CD4-positive, alpha-beta memory T cell (primary cell): ENCODE measurements at regions not wholly inside any gene's neighbourhood (a gene's known extent, or its start where the extent isn't known, plus 50 kb on each side); places are given as distances from the start of the nearest gene placed in this dataset.
"Not testable (repeated sequence)": the region's sequence is repeated elsewhere in the genome, so short reads cannot be mapped to it uniquely, and the experiment has no call there.

Experiments
- CTCF ChIA-PET: fragments of 350-600 bp; sonication (Branson Sonifier 250); formaldehyde crosslinking; loops from one replicate; lab custom pipeline; 2021; ENCODE audit warnings: inconsistent platforms; ENCODE audit not compliant: partially characterized antibody; lab: Charles Lee
- POLR2A ChIA-PET: fragments of 350-600 bp; sonication (Branson Sonifier 250); formaldehyde crosslinking; loops from one replicate; lab custom pipeline; 2021; ENCODE audit not compliant: partially characterized antibody; lab: Charles Lee
- DNase-seq, 5 donors: peaks; one replicate each; pipeline versions ENCODE4 v3.0.0 to v3.0.0-alpha.2; 2020 to 2022; ENCODE audit warnings: mixed read lengths in 1 of 5
- H3K27ac ChIP-seq: one replicate; pipeline ENCODE4 v1.7.0; 2013; ENCODE audit warnings: low read depth, low read length
- H3K27me3 ChIP-seq: 2 replicates; pipeline ENCODE4 v1.7.0; 2013; ENCODE audit warnings: mild to moderate bottlenecking, low read length, moderate library complexity; ENCODE audit not compliant: insufficient read depth
- H3K36me3 ChIP-seq: 2 replicates; pipeline ENCODE4 v1.7.0; 2013; ENCODE audit warnings: mild to moderate bottlenecking, low read length, moderate library complexity; ENCODE audit not compliant: insufficient read depth
- H3K4me1 ChIP-seq: 2 replicates; pipeline ENCODE4 v1.7.0; 2013; ENCODE audit warnings: mild to moderate bottlenecking, low read length, moderate library complexity; ENCODE audit not compliant: insufficient read depth
- H3K4me3 ChIP-seq, 2 donors: one replicate each; pipeline ENCODE4 v1.7.0; 2013; ENCODE audit warnings: low read length in 2 of 2, mild to moderate bottlenecking in 1 of 2
- H3K9me3 ChIP-seq, 2 donors: one replicate each; pipeline ENCODE4 v1.7.0; 2013; ENCODE audit warnings: low read length in 2 of 2, control low read depth in 1 of 2; ENCODE audit not compliant: control insufficient read depth in 1 of 2
- H3K27ac Mint-ChIP-seq, 7 donors: one replicate each; pipeline ENCODE4 v1.8.0; 2020 to 2021; ENCODE audit warnings: mixed read lengths in 7 of 7, mild to moderate bottlenecking in 6 of 7, inconsistent platforms in 3 of 7, moderate library complexity in 3 of 7
- H3K27me3 Mint-ChIP-seq, 2 donors: one replicate each; pipeline ENCODE4 v1.8.0; 2020 to 2021; ENCODE audit warnings: mixed read lengths in 2 of 2
- H3K36me3 Mint-ChIP-seq, 2 donors: one replicate each; pipeline ENCODE4 v1.8.0; 2020 to 2021; ENCODE audit warnings: mixed read lengths in 2 of 2, inconsistent platforms in 1 of 2, mild to moderate bottlenecking in 1 of 2
- H3K4me1 Mint-ChIP-seq, 4 donors: one replicate each; pipeline ENCODE4 v1.8.0; 2020 to 2021; ENCODE audit warnings: mixed read lengths in 4 of 4, mild to moderate bottlenecking in 1 of 4
- H3K4me3 Mint-ChIP-seq, 8 donors: one replicate each; pipeline ENCODE4 v1.8.0; 2020 to 2021; ENCODE audit warnings: mixed read lengths in 8 of 8, mild to moderate bottlenecking in 7 of 8, moderate library complexity in 6 of 8, inconsistent platforms in 3 of 8
- H3K9me3 Mint-ChIP-seq, 8 donors: one replicate each; pipeline ENCODE4 v1.8.0; 2020 to 2021; ENCODE audit warnings: mixed read lengths in 8 of 8, mild to moderate bottlenecking in 5 of 8, inconsistent platforms in 3 of 8, moderate library complexity in 1 of 8
- intact Hi-C: fragments of 100-400 bp; cut with micrococcal nuclease; formaldehyde crosslinking; loops from one replicate; pipeline ENCODE4 v1.15.1; 2023

GRCh38 chr2:88802026-88802425 is 110.6 kb downstream of the RPIA start:
- H3K4me3 Mint-ChIP-seq, H3K36me3 Mint-ChIP-seq, H3K9me3 ChIP-seq, intact Hi-C loops, DNase-seq, H3K4me1 Mint-ChIP-seq, CTCF ChIA-PET, H3K4me1 ChIP-seq, H3K36me3 ChIP-seq, H3K27me3 ChIP-seq, POLR2A ChIA-PET, H3K27ac ChIP-seq, H3K4me3 ChIP-seq, H3K9me3 Mint-ChIP-seq: not testable (repeated sequence)
- Mint-ChIP-seq H3K27ac (peak overlapping the region in 1 of 7 donors; percentile 20), H3K27me3 (peaks cover 6 to 13% of the 10 kb centered on the region in 2 donors)

- H3K27me3 ChIP-seq, result no peaks in the 10 kb centered on the region
- Mint-ChIP-seq H3K36me3 (no peaks in the 10 kb centered on the region), H3K4me1 (no peaks in the 10 kb centered on the region), H3K27ac (no peak overlapping the region), H3K4me3 (no peak overlapping the region), H3K9me3 (peaks cover 0 to 4% (median under 1%) of the 10 kb centered on the region in 8 donors), H3K27me3 (peaks cover 7 to 22% of the 10 kb centered on the region in 2 donors)
- no peak overlapping the region for H3K4me3 ChIP-seq
- intact Hi-C loops, result no loop called here
- H3K36me3 ChIP-seq, result no peaks in the 10 kb centered on the region
- no peak for DNase-seq
- ChIA-PET POLR2A (no interaction called here), CTCF (no interaction called here)
- H3K4me1 ChIP-seq, result no peaks in the 10 kb centered on the region
- H3K9me3 ChIP-seq, result no peaks in the 10 kb centered on the region
- H3K27ac ChIP-seq, result no peak overlapping the region
Measured at GRCh38 chr2:88807237-88807962, 115.9 kb downstream of the RPIA start.

- intact Hi-C loops, result no loop called here
- H3K27ac ChIP-seq, result no peak overlapping the region
- no peaks in the 10 kb centered on the region for H3K36me3 ChIP-seq
- Mint-ChIP-seq H3K9me3 (peaks cover 0 to 6% (median 3%) of the 10 kb centered on the region in 8 donors), H3K36me3 (no peaks in the 10 kb centered on the region), H3K27me3 (peaks cover 8 to 22% of the 10 kb centered on the region in 2 donors), H3K4me1 (no peaks in the 10 kb centered on the region), H3K27ac (peak overlapping the region in 1 of 7 donors; percentile 77), H3K4me3 (no peak overlapping the region)
- no peaks in the 10 kb centered on the region for H3K9me3 ChIP-seq
- ChIA-PET CTCF (no interaction called here), POLR2A (no interaction called here)
- no peak overlapping the region for H3K4me3 ChIP-seq
- DNase-seq, result no peak
- H3K27me3 ChIP-seq, result no peaks in the 10 kb centered on the region
- H3K4me1 ChIP-seq, result no peaks in the 10 kb centered on the region
Measured at GRCh38 chr2:88808083-88808482, 116.6 kb downstream of the RPIA start.

- no peaks in the 10 kb centered on the region for H3K36me3 Mint-ChIP-seq
- H3K4me3 Mint-ChIP-seq, result no peak overlapping the region
- no peak overlapping the region for H3K27ac ChIP-seq
- ChIA-PET POLR2A (no interaction called here), CTCF (no interaction called here)
- H3K27ac Mint-ChIP-seq, result no peak overlapping the region
- no peaks in the 10 kb centered on the region for H3K4me1 Mint-ChIP-seq
- no peaks in the 10 kb centered on the region for H3K27me3 ChIP-seq
- peaks cover 0 to 9% (median 3%) of the 10 kb centered on the region in 8 donors for H3K9me3 Mint-ChIP-seq
- H3K9me3 ChIP-seq, result no peaks in the 10 kb centered on the region
- H3K4me1 ChIP-seq, result no peaks in the 10 kb centered on the region
- peaks cover 8 to 22% of the 10 kb centered on the region in 2 donors for H3K27me3 Mint-ChIP-seq
- H3K36me3 ChIP-seq, result no peaks in the 10 kb centered on the region
- no peak for DNase-seq
- intact Hi-C loops, result no loop called here
- H3K4me3 ChIP-seq, result no peak overlapping the region
Measured at GRCh38 chr2:88808652-88809051, 117.2 kb downstream of the RPIA start.

- Histone ChIP-seq H3K27me3 (no peaks in the 10 kb centered on the region), H3K9me3 (no peaks in the 10 kb centered on the region), H3K27ac (no peak overlapping the region), H3K4me3 (no peak overlapping the region), H3K36me3 (no peaks in the 10 kb centered on the region), H3K4me1 (no peaks in the 10 kb centered on the region)
- POLR2A ChIA-PET, result no interaction called here
- intact Hi-C loops, result no loop called here
- Mint-ChIP-seq H3K36me3 (no peaks in the 10 kb centered on the region), H3K27ac (no peak overlapping the region), H3K4me1 (no peaks in the 10 kb centered on the region), H3K27me3 (peaks cover 8 to 22% of the 10 kb centered on the region in 2 donors), H3K9me3 (peaks cover 0 to 12% (median 4%) of the 10 kb centered on the region in 8 donors), H3K4me3 (no peak overlapping the region)
- no peak for DNase-seq
- CTCF ChIA-PET, result no interaction called here
Measured at GRCh38 chr2:88809216-88809615, 117.7 kb downstream of the RPIA start.

GRCh38 chr2:88810017-88810416 is 118.5 kb downstream of the RPIA start:
- Mint-ChIP-seq H3K36me3 (no peaks in the 10 kb centered on the region), H3K4me3 (no peak overlapping the region), H3K4me1 (no peaks in the 10 kb centered on the region), H3K27ac (no peak overlapping the region), H3K27me3 (peaks cover 8 to 22% of the 10 kb centered on the region in 2 donors), H3K9me3 (peaks cover 0 to 18% (median 5%) of the 10 kb centered on the region in 8 donors)
- DNase-seq, result no peak
- Histone ChIP-seq H3K36me3 (no peaks in the 10 kb centered on the region), H3K4me1 (no peaks in the 10 kb centered on the region), H3K27me3 (no peaks in the 10 kb centered on the region), H3K27ac (no peak overlapping the region), H3K4me3 (no peak overlapping the region), H3K9me3 (no peaks in the 10 kb centered on the region)
- intact Hi-C loops, result no loop called here
- CTCF ChIA-PET, result no interaction called here
- POLR2A ChIA-PET, result no interaction called here

GRCh38 chr2:88810488-88810887 is 119.0 kb downstream of the RPIA start:
- Mint-ChIP-seq H3K4me1 (no peaks in the 10 kb centered on the region), H3K36me3 (no peaks in the 10 kb centered on the region), H3K27me3 (peaks cover 8 to 21% of the 10 kb centered on the region in 2 donors), H3K27ac (no peak overlapping the region), H3K4me3 (no peak overlapping the region), H3K9me3 (peaks cover 0 to 23% (median 9%) of the 10 kb centered on the region in 8 donors)
- H3K9me3 ChIP-seq, result no peaks in the 10 kb centered on the region
- intact Hi-C loops, result no loop called here
- ChIA-PET POLR2A (no interaction called here), CTCF (no interaction called here)
- H3K27me3 ChIP-seq, result no peaks in the 10 kb centered on the region
- DNase-seq, result no peak
- H3K4me3 ChIP-seq, result no peak overlapping the region
- no peaks in the 10 kb centered on the region for H3K4me1 ChIP-seq
- H3K27ac ChIP-seq, result no peak overlapping the region
- no peaks in the 10 kb centered on the region for H3K36me3 ChIP-seq
